ENCODE measurements at regions not wholly inside any gene's neighbourhood (a gene's known extent, or its start where the extent isn't known, plus 50 kb on each side); places are given as distances from the start of the nearest gene placed in this dataset.

GRCh38 chr15:56868170-56868569, 50.3 kb upstream of the TCF12 start:
- DNase-seq (ENCODE audit: low spot score), result no peak

- peak; percentile 12 for DNase-seq (ENCODE audit: low spot score)
Measured at GRCh38 chr15:56866803-56867202, 51.6 kb upstream of the TCF12 start.

- no peak for DNase-seq (ENCODE audit: low spot score)
Measured at GRCh38 chr15:56857828-56858227, 60.6 kb upstream of the TCF12 start.

GRCh38 chr15:56856934-56857333, 61.5 kb upstream of the TCF12 start:
- DNase-seq (ENCODE audit: low spot score), result no peak

- no peak for DNase-seq (ENCODE audit: low spot score)
Measured at GRCh38 chr15:56844892-56845291, 73.6 kb upstream of the TCF12 start.

GRCh38 chr15:56844471-56844870, 74.0 kb upstream of the TCF12 start:
- no peak for DNase-seq (ENCODE audit: low spot score)

GRCh38 chr15:56839641-56840040, 78.8 kb upstream of the TCF12 start:
- no peak for DNase-seq (ENCODE audit: low spot score)

GRCh38 chr15:56839099-56839498, 79.3 kb upstream of the TCF12 start:
- DNase-seq (ENCODE audit: low spot score), result no peak

- DNase-seq (ENCODE audit: low spot score), result no peak
Measured at GRCh38 chr15:56838085-56838484, 80.4 kb upstream of the TCF12 start.

GRCh38 chr15:56837273-56837672, 81.2 kb upstream of the TCF12 start:
- DNase-seq (ENCODE audit: low spot score), result peak; percentile 27

- DNase-seq (ENCODE audit: low spot score), result peak; percentile 67
Measured at GRCh38 chr15:56835718-56836171, 82.7 kb upstream of the TCF12 start.

- DNase-seq (ENCODE audit: low spot score), result no peak
Measured at GRCh38 chr15:56832125-56832524, 86.3 kb upstream of the TCF12 start.

- no peak for DNase-seq (ENCODE audit: low spot score)
Measured at GRCh38 chr15:56831467-56832005, 86.9 kb upstream of the TCF12 start.

GRCh38 chr15:56824175-56824574, 90.9 kb upstream of the ZNF280D start:
- no peak for DNase-seq (ENCODE audit: low spot score)

- peak; percentile 64 for DNase-seq (ENCODE audit: low spot score)
Measured at GRCh38 chr15:56821721-56822425, 88.6 kb upstream of the ZNF280D start.

- no peak for DNase-seq (ENCODE audit: low spot score)
Measured at GRCh38 chr15:56820333-56820732, 87.0 kb upstream of the ZNF280D start.

- DNase-seq (ENCODE audit: low spot score), result peak; percentile 87
Measured at GRCh38 chr15:56817321-56818080, 84.2 kb upstream of the ZNF280D start.

GRCh38 chr15:56816781-56817180, 83.5 kb upstream of the ZNF280D start:
- no peak for DNase-seq (ENCODE audit: low spot score)

- DNase-seq (ENCODE audit: low spot score), result no peak
Measured at GRCh38 chr15:56815247-56815646, 81.9 kb upstream of the ZNF280D start.

- DNase-seq (ENCODE audit: low spot score), result no peak
Measured at GRCh38 chr15:56814429-56814828, 81.1 kb upstream of the ZNF280D start.

GRCh38 chr15:56813995-56814394, 80.7 kb upstream of the ZNF280D start:
- peak; percentile 61 for DNase-seq (ENCODE audit: low spot score)

GRCh38 chr15:56812961-56813360, 79.7 kb upstream of the ZNF280D start:
- DNase-seq (ENCODE audit: low spot score), result peak; percentile 17

GRCh38 chr15:56812221-56812620, 78.9 kb upstream of the ZNF280D start:
- no peak for DNase-seq (ENCODE audit: low spot score)

All from kidney tubule cell (primary cell).